PC-9 (cell line): ENCODE measurements at regions not wholly inside any gene's neighbourhood (a gene's known extent, or its start where the extent isn't known, plus 50 kb on each side); places are given as distances from the start of the nearest gene placed in this dataset.

ENCODE experiments used
- BruUV-seq: library from RNA; stranded (reverse); fragments of 400-500 nt; replicated peaks from 2 replicates; lab custom pipeline; 2021; lab: Mats Ljungman, UMichigan
- CTCF ChIA-PET: fragments of 300-600 bp; sonication (Branson Sonifier 250); formaldehyde crosslinking; loops from one replicate; lab custom pipeline; 2022; ENCODE audit warnings: antibody characterized with exemption; lab: Charles Lee
- POLR2A ChIA-PET: fragments of 300-600 bp; sonication (Branson Sonifier 250); formaldehyde crosslinking; loops from one replicate; lab custom pipeline; 2022; ENCODE audit warnings: antibody characterized with exemption; ENCODE audit not compliant: unreplicated experiment; lab: Charles Lee
- DNase-seq, 2 experiments: peaks; one replicate each; pipeline versions ENCODE4 v3.0.0 to v3.0.0-alpha.2; 2015 to 2022; ENCODE audit warnings: mixed read lengths in 1 of 2
- H2AFZ ChIP-seq: fragments of 200-600 bp; sonication (generic); 2 replicates; pipeline ENCODE4 v1.8.1; 2017; ENCODE audit warnings: antibody characterized with exemption
- H3F3A ChIP-seq: fragments of 200-600 bp; sonication (generic); 2 replicates; pipeline ENCODE4 v1.8.1; 2017; ENCODE audit warnings: antibody characterized with exemption, mild to moderate bottlenecking, low read depth; ENCODE audit not compliant: insufficient read depth
- H3K27ac ChIP-seq: fragments of 200-600 bp; sonication (generic); 2 replicates; pipeline ENCODE4 v1.6.1; 2016; ENCODE audit warnings: mixed run types
- H3K27me3 ChIP-seq: fragments of 200-600 bp; sonication (generic); 2 replicates; pipeline ENCODE4 v1.6.1; 2016; ENCODE audit warnings: low read depth, mixed run types; ENCODE audit not compliant: insufficient read depth
- H3K36me3 ChIP-seq: fragments of 200-600 bp; sonication (generic); 2 replicates; pipeline ENCODE4 v1.6.1; 2016; ENCODE audit warnings: low read depth, mixed run types
- H3K4me1 ChIP-seq: fragments of 200-600 bp; sonication (generic); replicated peaks from 2 replicates; pipeline ENCODE4 v1.6.1; 2016; ENCODE audit warnings: mixed run types; ENCODE audit not compliant: insufficient read depth
- H3K4me2 ChIP-seq: fragments of 200-600 bp; sonication (generic); 2 replicates; pipeline ENCODE4 v1.6.1; 2017; ENCODE audit warnings: mixed run types
- H3K4me3 ChIP-seq: fragments of 200-600 bp; sonication (generic); 2 replicates; pipeline ENCODE4 v1.6.1; 2016; ENCODE audit warnings: mixed run types
- H3K79me2 ChIP-seq: fragments of 200-600 bp; sonication (generic); 2 replicates; pipeline ENCODE4 v1.6.1; 2017; ENCODE audit warnings: low read depth, mixed run types
- H3K9me2 ChIP-seq: fragments of 200-600 bp; sonication (generic); 2 replicates; pipeline ENCODE4 v1.8.1; 2017; ENCODE audit warnings: mild to moderate bottlenecking; ENCODE audit not compliant: insufficient read depth
- H3K9me3 ChIP-seq: fragments of 200-600 bp; sonication (generic); 2 replicates; pipeline ENCODE4 v1.8.1; 2016; ENCODE audit warnings: low read depth; ENCODE audit not compliant: insufficient read depth
- H4K20me1 ChIP-seq: fragments of 200-600 bp; sonication (generic); 2 replicates; pipeline ENCODE4 v1.8.1; 2017; ENCODE audit not compliant: insufficient read depth
- EZH2 ChIP-seq: fragments of 200-600 bp; sonication (generic); IDR thresholded peaks from 2 replicates; pipeline ENCODE4 v1.8.0; 2017; ENCODE audit warnings: antibody characterized with exemption, low read depth
- intact Hi-C: fragments of 100-400 bp; cut with micrococcal nuclease; formaldehyde crosslinking; loops from one replicate; pipeline ENCODE4 v1.10.0; 2022; ENCODE audit not compliant: unreplicated experiment
- TF ChIP-seq, protein P1 (sequence below): fragments of 200-600 bp; sonication (generic); conservative IDR thresholded peaks from 2 replicates; pipeline ENCODE4 v1.6.1; 2017; ENCODE audit warnings: mixed run types, antibody characterized with exemption, mild to moderate bottlenecking, moderate library complexity

- BruUV-seq, result no TSS peak
Measured at GRCh38 chr3:104920512-104920911, 446.2 kb upstream of the ALCAM start.

GRCh38 chr3:104933972-104934371 is 432.7 kb upstream of the ALCAM start:
- intact Hi-C loops, result no loop called here
- CTCF ChIA-PET, result no interaction called here
- no peak overlapping the region for H3K27ac ChIP-seq
- H3K4me1 ChIP-seq, result no peaks in the 10 kb centered on the region
- TF ChIP-seq, protein P1, sequence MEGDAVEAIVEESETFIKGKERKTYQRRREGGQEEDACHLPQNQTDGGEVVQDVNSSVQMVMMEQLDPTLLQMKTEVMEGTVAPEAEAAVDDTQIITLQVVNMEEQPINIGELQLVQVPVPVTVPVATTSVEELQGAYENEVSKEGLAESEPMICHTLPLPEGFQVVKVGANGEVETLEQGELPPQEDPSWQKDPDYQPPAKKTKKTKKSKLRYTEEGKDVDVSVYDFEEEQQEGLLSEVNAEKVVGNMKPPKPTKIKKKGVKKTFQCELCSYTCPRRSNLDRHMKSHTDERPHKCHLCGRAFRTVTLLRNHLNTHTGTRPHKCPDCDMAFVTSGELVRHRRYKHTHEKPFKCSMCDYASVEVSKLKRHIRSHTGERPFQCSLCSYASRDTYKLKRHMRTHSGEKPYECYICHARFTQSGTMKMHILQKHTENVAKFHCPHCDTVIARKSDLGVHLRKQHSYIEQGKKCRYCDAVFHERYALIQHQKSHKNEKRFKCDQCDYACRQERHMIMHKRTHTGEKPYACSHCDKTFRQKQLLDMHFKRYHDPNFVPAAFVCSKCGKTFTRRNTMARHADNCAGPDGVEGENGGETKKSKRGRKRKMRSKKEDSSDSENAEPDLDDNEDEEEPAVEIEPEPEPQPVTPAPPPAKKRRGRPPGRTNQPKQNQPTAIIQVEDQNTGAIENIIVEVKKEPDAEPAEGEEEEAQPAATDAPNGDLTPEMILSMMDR, result no peak
- no peak for TF ChIP-seq EZH2
- no peak for DNase-seq
- H4K20me1 ChIP-seq, result no peaks in the 10 kb centered on the region
- no peaks in the 10 kb centered on the region for H3K79me2 ChIP-seq
- no peaks in the 10 kb centered on the region for H3K36me3 ChIP-seq
- no peak overlapping the region for H3K4me3 ChIP-seq
- H2AFZ ChIP-seq, result peak overlapping the region; percentile 40; the same call in 1 of the 2 replicates
- H3K4me2 ChIP-seq, result no peak overlapping the region
- peaks cover 4% of the 10 kb centered on the region; the same call in 1 of the 2 replicates for H3K9me2 ChIP-seq
- POLR2A ChIA-PET, result no interaction called here
- no TSS peak for BruUV-seq
- H3K27me3 ChIP-seq, result no peaks in the 10 kb centered on the region
- no peaks in the 10 kb centered on the region for H3F3A ChIP-seq
- H3K9me3 ChIP-seq, result no peaks in the 10 kb centered on the region

More at GRCh38 chr3:104920512-104920911, 446.2 kb upstream of the ALCAM start:
- Histone ChIP-seq H4K20me1 (no peaks in the 10 kb centered on the region), H3K36me3 (no peaks in the 10 kb centered on the region), H3K4me2 (no peak overlapping the region), H3K27ac (no peak overlapping the region), H2AFZ (no peak overlapping the region), H3K4me1 (no peaks in the 10 kb centered on the region), H3K27me3 (no peaks in the 10 kb centered on the region), H3K9me3 (0 out of 2 replicates have a peak, but pooled peaks cover 9% of the 10 kb centered on the region), H3K4me3 (no peak overlapping the region), H3K79me2 (no peaks in the 10 kb centered on the region), H3K9me2 (no peaks in the 10 kb centered on the region), H3F3A (no peaks in the 10 kb centered on the region)
- no peak for TF ChIP-seq EZH2
- TF ChIP-seq, protein P1, result no peak
- ChIA-PET POLR2A (no interaction called here), CTCF (no interaction called here)
- DNase-seq, result no peak
- intact Hi-C loops, result no loop called here

- Histone ChIP-seq H3K36me3 (no peaks in the 10 kb centered on the region), H3K4me3 (no peak overlapping the region), H3K9me3 (no peaks in the 10 kb centered on the region), H3K27ac (no peak overlapping the region), H2AFZ (no peak overlapping the region), H4K20me1 (no peaks in the 10 kb centered on the region), H3K79me2 (no peaks in the 10 kb centered on the region), H3K4me2 (no peak overlapping the region), H3K4me1 (no peaks in the 10 kb centered on the region), H3K27me3 (no peaks in the 10 kb centered on the region), H3K9me2 (peaks cover 4% of the 10 kb centered on the region; the same call in 1 of the 2 replicates), H3F3A (no peaks in the 10 kb centered on the region)
- BruUV-seq, result no TSS peak
- DNase-seq, result no peak
- ChIA-PET CTCF (no interaction called here), POLR2A (no interaction called here)
- intact Hi-C loops, result no loop called here
- TF ChIP-seq EZH2, result no peak
- TF ChIP-seq, protein P1, result no peak
Measured at GRCh38 chr3:104935613-104936012, 431.1 kb upstream of the ALCAM start.
